Activated CD4-positive, alpha-beta T cell treated with anti-CD3 and anti-CD28 coated beads for 48 hours (primary cell): ENCODE measurements at regions not wholly inside any gene's neighbourhood (a gene's known extent, or its start where the extent isn't known, plus 50 kb on each side); places are given as distances from the start of the nearest gene placed in this dataset.

ENCODE experiments used
- DNase-seq: peaks from one replicate; pipeline ENCODE4 v3.0.0-alpha.2; 2020

GRCh38 chr1:234554218-234554697 is 55.7 kb downstream of the IRF2BP2 start:
- DNase-seq, result no peak

GRCh38 chr1:234553240-234554188 is 56.5 kb downstream of the IRF2BP2 start:
- DNase-seq, result no peak

GRCh38 chr1:234551032-234551378 is 59.0 kb downstream of the IRF2BP2 start:
- no peak for DNase-seq

GRCh38 chr1:234550341-234551031 is 59.5 kb downstream of the IRF2BP2 start:
- DNase-seq, result no peak

GRCh38 chr1:234549447-234550021 is 60.4 kb downstream of the IRF2BP2 start:
- no peak for DNase-seq

- no peak for DNase-seq
These were observed 62.8 kb downstream of the IRF2BP2 start for GRCh38 chr1:234546890-234547788.

- no peak for DNase-seq
These were observed 63.6 kb downstream of the IRF2BP2 start for GRCh38 chr1:234546387-234546704.

- no peak for DNase-seq
These were observed 64.2 kb downstream of the IRF2BP2 start for GRCh38 chr1:234545517-234546386.

- DNase-seq, result peak; percentile 66
These were observed 65.2 kb upstream of the TARBP1 start for GRCh38 chr1:234544087-234544579.

GRCh38 chr1:234543442-234544086 is 64.6 kb upstream of the TARBP1 start:
- no peak for DNase-seq

- DNase-seq, result no peak
These were observed 63.4 kb upstream of the TARBP1 start for GRCh38 chr1:234542211-234542850.

- DNase-seq, result peak; percentile 40
These were observed 62.5 kb upstream of the TARBP1 start for GRCh38 chr1:234541286-234541975.

- no peak for DNase-seq
These were observed 61.4 kb upstream of the TARBP1 start for GRCh38 chr1:234540404-234540762.

- DNase-seq, result no peak
These were observed 60.9 kb upstream of the TARBP1 start for GRCh38 chr1:234539666-234540403.

- DNase-seq, result no peak
These were observed 60.1 kb upstream of the TARBP1 start for GRCh38 chr1:234538930-234539649.

GRCh38 chr1:234538062-234538731 is 59.2 kb upstream of the TARBP1 start:
- DNase-seq, result no peak

- no peak for DNase-seq
These were observed 58.3 kb upstream of the TARBP1 start for GRCh38 chr1:234537236-234537635.

GRCh38 chr1:234536741-234537140 is 57.8 kb upstream of the TARBP1 start:
- no peak for DNase-seq
